Dermis blood vessel endothelial cell (primary cell): ENCODE measurements at regions not wholly inside any gene's neighbourhood (a gene's known extent, or its start where the extent isn't known, plus 50 kb on each side); places are given as distances from the start of the nearest gene placed in this dataset.
"Not testable (repeated sequence)": the region's sequence is repeated elsewhere in the genome, so short reads cannot be mapped to it uniquely, and the experiment has no call there.

Source experiments
- DNase-seq: peaks from one replicate; pipeline ENCODE4 v3.0.0; 2010

DNA sequence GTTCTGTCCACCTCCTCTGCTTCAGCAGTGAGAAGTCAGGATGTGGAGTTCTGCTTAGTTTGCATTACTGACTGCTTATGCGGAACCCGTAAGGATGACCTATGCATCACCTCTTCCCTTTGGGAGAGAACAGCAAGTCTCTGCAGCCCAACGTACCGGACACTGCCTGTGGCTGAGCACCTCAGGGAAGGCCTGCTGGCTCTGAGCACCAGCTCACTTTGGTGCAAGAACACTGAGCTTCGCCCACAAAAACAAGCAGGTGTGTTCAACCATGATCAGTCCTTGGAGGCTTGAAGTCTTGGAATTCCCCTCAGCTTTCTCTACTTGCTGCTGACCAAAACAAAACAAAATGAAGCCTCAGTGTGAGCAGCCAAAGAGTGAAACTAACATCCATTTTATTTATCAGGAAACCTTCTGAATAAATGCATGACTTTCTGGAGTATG lies 52.7 kb upstream of the NCK2 start:
- DNase-seq: no peak

DNA sequence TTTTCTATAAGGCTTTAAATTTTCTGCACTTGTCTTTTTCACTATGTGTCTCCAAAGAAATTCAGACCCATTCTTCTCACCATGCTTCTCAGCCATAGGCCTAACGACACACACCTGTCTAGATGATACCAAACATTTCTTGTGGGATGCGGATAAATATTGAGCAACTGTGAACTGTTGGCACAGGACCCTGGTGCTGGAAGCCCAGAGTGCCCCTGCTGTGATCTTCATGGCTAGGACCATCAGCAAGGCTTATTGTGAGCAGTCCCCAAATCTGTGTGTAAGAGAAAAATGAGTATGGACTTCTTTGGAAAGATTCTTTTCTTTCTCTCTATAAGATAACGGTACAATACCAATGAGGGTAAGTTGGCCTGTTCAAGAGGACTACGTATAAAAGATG lies 54.1 kb upstream of the NCK2 start:
- DNase-seq: no peak

DNA sequence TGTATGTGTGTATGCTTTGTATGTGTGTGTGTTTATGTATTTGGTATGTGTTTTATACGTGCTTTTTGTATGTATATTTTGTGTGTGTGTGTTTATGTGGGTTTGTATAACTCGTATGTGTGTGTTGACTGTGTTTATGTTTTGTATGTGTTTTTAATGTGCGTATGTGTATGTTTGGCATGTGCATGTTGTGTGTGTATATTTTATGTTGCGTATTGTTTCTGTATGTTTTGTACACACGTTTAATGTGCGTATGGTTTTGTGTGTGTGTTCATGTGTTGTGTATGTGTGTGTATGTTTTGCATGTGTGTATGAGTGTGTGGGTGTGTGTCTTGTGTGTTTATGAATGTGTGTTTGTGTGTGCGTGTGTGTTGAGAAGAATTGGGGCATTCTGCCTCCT lies 55.2 kb upstream of the NCK2 start:
- DNase-seq: no peak

DNA sequence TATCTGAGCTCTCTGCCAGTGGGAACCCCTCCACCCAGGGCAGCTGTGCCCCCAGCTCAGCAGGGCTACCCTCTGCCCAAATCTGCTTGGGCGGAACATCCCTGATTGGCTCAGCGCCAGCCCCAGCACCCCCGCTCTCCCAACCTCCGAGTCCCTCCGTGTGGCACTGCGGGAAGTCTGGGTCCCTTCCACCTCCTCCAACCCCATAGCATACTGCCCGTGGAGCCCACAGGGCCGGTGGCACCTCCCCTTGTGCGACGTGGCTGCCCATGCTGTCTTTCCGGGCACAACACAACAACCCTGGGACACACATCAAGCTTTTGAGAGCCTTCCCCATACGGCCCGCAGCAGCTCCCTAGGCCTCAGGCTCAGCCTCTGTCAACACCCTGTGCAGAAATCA lies 55.8 kb upstream of the NCK2 start:
- no peak for DNase-seq

DNA sequence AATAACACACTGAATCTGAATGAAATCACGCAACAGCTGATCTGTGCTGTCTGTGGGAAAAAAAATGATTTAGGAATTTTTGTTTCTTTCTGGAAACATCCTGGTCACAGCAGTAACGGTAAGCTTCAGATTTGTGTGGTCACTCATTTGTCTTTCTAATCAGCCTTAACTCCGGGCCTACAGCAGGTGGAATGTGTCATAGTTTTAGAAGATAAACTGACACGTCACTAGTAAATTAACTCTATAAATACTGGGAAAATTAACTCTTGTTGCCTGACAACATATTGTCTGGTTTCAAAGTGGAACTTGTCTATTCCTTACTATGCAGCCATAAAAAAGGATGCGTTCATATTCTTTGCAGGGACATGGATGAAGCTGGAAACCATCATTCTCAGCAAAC lies 58.1 kb upstream of the NCK2 start:
- DNase-seq: no peak

DNA sequence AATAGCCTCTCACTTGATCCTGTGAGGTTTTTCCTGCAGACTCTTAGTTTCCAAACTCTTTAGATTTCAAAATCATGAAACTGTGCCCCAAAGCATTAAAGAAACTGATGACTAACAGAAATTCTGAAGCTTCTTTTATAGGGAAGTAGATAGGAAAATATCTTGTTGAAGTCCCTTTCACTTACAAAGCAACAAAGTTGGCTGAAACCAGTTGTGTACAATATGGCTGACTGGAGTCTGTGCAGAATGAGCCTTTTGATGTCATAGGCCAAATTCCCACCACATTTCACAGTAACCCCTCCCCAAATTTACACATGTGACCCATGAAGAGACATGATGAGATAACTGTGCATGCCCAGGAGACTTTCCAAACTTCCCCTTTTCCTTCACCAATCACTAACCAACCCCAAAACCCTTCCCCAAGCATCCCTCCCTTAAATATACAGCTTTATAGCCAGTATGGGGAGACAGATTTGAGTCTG lies 61.7 kb upstream of the NCK2 start:
- DNase-seq: no peak

DNA sequence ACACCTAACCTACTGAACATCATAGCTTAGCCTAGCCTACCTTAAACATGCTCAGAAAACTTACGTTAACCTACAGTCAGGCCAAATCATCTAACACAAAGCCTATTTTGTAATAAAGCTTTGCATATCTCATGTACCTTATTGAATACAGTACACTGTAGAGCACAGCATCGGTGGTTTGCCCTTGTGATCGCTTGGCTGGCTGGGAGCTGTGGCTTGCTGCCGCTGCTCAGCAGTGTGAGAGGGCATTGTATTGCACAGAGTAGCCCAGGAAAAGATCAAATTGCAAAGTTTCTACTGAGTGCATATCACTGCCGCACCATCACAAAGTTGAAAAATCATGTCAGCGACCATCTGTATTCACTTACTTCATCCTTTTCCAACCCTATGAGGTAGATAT lies 62.3 kb upstream of the NCK2 start:
- no peak for DNase-seq

DNA sequence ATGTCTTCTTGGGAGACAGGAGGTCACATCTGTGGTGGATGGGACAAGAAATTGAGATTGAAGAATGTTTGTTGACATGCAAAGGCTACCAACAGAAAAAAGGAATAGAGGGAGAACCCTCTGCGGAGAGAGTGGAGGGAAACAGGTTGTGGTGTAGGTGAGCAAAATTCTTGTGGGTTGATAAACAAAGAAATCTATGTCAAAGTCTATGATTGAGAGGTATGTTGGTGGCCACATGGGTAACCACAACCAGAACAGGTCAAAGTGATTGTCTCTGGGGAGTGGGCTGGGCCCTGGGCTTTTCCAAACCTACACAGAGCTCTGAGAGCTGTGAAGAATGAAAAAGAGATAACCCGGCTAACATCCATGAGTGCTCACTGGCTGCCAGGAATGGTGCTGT lies 62.8 kb upstream of the NCK2 start:
- DNase-seq: no peak

DNA sequence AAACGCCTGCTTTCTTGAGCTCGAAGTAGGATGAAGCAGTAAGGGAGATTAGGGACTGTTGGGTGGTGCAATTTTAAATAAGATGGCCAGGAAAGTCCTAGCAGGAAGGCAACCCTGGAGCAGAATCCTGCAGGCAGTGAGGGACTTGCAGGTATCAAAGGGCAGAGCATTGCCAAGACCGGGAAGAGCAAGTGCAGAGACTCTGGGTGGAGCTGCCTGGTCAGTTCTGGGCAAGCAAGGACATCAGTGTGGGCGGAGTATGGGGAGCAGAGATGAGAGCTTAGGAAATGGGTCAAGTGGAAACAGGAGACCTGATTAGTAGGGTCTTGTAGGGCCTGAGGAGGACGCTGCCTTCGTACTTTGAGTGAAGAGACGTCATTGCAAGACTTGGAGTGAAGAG lies 64.4 kb upstream of the NCK2 start:
- no peak for DNase-seq

DNA sequence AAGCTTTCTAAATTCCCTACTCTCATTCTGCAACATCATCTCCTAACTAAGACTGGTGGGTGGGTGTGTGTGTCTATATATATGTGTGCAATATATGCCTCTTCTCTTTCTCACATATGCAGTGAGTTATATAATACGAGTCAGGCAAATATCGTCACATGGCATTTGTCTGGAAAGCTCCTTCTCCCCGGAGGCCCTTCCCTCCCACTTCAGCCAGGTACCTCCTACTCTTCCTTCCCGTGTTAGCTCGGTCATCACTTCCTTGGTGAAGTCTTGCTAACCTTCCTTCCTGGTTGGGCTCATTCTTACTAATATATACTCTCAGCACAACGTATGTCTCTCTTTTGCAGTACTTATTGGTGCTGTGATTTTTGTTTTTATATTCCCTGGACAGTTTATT lies 66.4 kb upstream of the NCK2 start:
- DNase-seq: no peak

DNA sequence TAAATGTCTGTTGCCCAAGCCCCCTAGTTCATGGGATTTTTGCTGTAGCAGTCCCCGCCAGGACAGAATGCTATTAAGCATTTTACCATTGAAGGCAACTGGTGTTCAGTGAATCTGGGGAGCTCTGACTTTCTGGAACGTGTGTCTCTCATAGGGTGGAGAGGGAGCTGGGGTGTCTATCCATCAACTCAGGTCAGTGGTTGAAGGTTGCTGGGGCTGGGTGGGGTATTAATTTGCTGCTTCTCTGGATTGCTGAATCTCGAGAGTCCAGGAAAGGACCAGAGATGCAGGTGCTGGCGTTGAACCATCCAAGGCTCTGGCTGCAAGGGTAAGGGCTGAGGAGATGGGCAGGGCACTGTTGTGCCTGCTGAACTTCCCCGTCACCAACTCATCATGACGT lies 66.8 kb upstream of the NCK2 start:
- no peak for DNase-seq

DNA sequence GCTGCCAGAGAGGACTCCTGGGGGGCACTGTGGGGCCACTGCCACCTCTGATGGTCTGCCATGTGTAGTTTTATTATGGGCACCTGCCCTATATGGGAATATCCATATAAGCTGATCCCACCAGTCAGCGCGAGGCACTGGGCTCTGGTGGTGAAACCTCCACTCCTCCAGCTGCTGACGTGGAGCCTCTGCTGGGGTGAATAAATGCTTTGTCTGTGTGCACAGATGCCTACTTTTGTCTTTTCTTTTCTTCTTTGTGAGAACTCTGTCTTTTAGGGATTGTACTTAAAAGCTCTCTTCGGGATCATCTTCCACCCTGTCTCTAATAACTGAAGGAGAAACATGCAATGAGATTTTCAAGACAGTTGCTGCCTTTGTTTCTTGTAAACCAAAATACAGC lies 68.9 kb upstream of the NCK2 start:
- DNase-seq: no peak

DNA sequence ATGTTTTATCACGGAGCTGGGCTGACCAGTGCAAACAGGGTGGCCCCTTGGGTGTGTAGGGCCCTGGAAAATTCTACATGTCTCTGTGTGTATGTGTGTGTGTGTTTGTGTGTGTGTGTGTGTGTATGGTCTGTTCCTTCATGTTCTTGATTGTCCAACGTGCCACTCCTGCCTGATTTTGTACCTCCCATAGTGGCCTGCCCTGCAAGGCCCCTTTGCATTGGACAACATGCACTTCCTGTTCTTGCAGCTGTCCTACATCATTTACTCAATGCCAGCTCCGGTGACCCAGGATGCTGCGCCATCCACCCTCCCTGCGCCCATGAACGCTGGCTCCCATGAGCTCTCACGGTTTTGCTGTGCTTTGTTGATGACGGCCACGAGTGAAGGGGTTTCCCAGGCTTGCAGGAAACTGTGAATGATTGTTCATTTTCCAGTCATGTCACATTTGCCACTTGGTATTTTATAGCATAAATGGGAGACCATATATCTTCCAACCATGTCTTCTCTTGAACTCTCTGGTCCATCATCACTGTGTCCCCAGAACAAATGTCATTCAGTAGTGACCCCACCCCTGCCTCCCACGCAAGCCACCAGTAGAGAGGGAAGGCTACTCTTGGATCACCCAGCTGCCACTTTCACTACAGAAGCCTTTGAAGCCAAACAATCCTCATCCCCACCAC lies 69.7 kb upstream of the NCK2 start:
- no peak for DNase-seq

DNA sequence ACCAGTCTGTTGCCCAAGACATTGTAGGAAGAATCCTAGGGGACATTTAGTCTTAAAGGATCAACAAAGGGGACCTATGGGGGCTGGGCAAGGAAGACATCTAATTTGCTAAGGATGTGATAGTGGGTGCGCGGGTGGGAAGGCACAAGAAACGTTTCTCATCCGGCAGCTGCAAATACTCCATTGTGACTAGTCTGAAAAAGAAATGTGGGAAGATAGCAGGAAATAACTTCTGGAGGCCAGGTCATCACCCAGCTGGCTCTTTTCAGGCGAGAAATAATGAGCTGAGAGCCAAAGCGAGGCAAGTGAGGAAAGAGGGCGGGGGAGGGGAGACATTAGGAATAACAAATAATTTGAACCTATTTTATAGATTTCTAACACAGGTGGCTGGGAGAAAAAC lies 70.3 kb upstream of the NCK2 start:
- no peak for DNase-seq

DNA sequence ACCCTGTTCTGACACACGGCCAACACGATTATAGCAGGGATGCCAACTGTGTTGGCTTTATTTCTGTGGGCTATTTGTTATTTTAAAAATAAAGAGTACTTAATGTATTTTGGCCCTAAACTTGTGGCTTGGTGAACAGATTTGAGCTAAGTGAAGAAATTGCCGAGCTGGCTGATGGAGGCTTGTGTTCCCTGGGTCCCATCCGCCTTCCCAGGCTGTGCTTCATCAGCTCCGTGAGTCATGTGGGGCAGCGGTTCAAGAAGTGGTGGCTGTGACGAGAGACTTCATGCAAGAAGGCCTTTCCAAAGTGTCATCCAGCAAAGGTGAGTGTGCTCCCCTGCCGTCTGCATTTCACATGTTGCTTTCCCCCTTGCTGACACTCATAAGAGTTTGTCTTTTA lies 73.6 kb upstream of the NCK2 start:
- no peak for DNase-seq

DNA sequence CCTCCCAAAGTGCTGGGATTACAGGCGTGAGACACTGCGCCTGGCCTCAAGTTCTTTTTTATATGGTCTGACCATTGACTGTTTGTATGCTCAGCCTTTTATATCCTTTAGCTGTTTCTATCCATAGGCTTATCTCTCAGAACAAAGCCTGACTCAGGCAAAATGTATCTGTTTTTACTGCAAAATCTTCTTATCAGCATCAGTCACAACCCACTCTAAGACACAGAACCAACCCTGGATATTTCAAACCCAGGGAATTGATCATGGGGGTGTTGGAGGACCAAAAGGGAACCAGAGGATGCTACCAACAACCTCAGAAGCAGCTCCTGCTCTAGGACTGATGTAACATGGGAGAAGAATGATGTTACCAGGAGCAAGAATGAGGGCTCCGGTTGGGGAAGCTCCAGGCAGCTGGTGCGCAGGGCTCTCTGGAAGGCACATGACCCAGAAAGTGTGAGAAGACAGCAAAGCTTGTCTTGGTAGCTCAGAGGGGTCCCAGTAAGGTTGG lies 75.3 kb upstream of the NCK2 start:
- DNase-seq: no peak

DNA sequence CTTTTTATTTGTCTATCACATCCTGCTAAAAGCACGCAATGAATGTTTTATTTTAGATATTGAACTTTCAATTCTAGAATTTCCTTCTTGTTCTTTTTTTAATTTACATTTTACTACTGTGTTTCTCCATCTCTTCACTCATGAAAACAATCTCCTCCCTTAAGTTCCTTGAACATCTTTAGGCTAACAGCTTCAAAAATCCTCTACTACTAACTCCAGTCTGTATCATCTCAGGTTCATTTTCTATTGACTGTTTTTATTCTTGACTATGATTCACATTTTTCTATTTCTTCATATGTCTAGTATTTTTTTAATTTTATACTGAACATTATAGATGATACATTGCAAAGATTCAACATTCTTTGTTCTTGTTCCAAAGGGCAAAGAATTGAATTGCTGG lies 79.2 kb upstream of the NCK2 start:
- no peak for DNase-seq

DNA sequence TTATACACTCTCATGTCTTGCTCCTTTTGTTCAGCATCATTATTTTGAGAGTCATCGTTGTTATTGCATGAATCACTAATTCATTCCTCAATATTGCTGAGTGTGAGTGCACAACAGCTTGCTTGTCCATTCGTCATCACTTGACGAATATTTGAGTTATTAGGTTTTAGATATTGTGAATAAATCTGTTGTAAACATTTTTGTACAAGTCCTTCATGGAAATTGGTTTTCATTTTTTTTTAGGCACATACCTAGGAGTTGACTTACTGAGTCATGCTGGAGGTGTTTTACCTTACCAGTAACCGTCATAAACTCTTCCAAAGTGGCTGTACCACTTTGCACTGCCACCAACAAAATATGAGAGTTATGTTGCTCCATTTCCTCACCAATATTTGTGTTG lies 84.2 kb upstream of the NCK2 start:
- no peak for DNase-seq

DNA sequence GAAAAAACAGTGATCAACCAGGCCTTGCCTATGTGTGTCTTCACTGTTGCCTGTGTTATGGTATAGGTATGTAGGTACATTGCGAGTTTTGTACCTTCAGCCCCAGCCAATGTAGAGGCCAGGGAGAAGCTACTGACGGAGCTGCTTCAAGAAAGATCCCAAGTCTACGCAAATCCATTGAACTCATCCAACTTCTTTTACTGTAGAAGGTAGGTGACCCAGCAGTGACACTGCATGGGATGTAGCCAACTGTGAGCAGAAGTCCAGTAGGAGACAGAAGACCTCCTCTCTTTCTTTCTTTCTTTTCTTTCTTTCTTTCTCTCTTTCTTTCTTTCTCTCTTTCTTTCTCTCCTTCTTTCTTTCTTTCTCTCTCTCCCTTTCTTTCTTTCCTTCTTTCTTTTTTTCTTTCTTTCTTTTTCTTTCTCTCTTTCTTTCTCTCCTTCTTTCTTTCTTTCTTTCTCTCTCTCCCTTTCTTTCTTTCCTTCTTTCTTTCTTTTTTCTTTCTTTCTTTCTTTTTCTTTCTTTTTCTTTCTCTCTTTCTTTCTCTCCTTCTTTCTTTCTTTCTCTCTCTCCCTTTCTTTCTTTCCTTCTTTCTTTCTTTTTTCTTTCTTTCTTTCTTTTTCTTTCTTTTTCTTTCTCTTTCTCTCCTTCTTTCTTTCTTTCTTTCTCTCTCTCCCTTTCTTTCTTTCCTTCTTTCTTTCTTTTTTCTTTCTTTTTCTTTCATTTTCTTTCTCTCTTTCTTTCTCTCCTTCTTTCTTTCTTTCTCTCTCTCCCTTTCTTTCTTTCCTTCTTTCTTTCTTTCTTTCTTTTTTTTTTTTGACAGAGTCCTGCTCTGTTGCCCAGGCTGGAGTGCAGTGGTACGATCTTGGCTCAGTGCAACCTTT lies 88.7 kb upstream of the NCK2 start:
- DNase-seq: not testable (repeated sequence)

DNA sequence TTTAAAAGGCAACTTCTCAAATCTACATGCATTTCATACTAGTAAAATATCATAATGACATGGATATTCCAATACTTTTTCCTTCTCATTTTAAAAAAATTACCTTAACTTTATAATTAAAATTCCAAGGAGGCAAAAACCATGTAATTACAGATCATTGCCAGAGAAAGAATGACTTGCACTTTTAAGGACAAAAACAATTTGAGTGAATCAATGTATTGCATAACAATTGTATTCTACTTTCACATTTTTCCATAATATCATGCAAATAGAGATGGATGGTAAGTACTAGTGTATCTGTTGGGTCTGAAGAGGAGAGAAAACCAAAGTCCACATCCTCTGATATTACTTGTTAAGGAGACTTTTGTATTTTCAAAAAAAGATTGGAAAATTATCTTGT lies 89.5 kb upstream of the NCK2 start:
- DNase-seq: no peak

DNA sequence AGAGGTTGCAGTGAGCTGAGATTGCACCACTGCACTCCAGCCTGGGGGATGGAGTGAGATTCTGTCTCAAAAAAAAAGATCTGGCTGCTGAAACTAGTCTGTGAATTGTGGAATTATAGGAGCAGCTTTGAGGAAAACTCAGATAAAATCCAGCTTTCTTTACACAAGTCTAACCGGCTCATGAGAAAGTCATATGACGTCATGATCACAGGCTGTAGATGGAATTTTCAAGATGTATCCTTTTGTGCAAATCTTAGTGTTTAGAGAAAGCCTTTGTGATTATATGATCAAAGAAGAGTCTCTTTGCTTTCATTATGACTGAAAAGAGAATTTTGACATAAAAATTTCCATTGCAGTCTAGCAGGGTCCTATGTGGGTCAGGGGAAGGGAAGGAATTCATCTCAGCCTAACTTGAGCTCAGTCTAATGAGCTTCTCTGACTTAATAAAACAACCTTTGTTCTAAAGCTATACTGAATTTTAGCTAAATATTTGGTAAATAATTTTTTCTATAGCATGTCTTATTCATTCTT lies 90.2 kb upstream of the NCK2 start:
- no peak for DNase-seq

DNA sequence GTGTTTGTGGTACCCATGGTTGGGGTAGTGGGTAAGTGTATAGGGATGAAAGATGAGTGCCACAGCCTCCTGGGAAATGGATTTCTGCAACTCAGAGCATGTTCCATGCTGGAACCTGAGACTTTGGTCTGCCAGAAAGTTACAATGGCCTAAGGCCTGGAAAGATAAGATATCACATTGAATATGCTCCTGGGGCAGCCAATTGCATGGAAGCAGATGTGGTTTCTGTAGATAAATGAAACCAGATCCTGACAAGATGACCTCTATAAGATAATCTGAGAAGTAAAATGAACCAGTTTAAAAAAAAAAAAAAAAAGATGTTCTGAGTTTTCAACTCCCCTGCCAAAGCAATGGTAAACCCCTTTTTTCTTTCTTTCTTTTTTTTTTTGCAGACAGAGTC lies 91.4 kb upstream of the NCK2 start:
- no peak for DNase-seq

DNA sequence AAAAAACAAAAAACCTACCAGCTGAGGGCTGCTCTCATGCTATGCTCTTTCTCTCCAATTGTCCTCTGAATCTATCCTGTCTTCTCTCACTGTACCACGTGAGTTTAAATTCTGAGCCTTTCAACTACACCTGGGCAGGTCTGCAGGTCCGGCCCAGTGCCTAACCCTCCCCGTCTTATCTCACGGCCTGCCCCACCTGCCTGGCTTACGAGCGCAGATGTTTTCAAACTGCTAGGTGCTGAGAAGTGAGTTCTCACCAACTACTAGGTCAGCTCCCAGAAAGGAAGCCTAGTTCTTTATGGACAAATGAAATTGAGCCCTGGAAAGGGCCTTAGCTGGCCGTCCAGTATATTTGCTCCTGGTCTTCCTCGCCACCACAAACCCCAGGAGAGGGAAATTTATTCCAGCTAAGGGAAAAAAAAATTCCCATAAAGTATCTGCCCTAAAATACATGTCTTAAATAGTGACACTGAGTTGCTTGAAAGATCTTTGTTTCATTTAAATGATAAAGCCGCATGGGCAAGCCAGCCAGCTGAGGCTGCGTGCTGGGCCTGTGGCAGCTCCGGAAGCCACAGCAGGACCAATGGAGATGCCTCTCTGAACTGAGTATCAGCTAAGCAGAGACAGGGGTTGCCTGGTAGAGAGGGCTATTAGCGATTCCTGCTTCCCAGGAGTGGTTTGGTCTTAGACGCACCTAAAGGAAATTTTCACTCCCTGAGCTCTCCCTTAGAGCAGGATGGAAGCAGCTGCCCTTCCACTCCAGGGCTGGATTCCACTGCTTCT lies 92.5 kb upstream of the NCK2 start:
- no peak for DNase-seq
